Esophagus muscularis mucosa (tissue), 3 donors: ENCODE measurements at regions not wholly inside any gene's neighbourhood (a gene's known extent, or its start where the extent isn't known, plus 50 kb on each side); places are given as distances from the start of the nearest gene placed in this dataset.

Source experiments
- CTCF ChIP-seq, 3 experiments: fragments of 200-600 bp in 2 of 3; fragments of 450-650 bp in 1 of 3; sonication (generic) in 2 of 3; IDR thresholded peaks; one replicate each; pipeline ENCODE4 v1.5.1; 2017 to 2019; ENCODE audit warnings: antibody characterized with exemption in 3 of 3, mild to moderate bottlenecking in 2 of 3, moderate library complexity in 1 of 3
- POLR2A ChIP-seq: fragments of 450-650 bp; IDR thresholded peaks from one replicate; pipeline ENCODE4 v1.6.1; 2017; ENCODE audit warnings: antibody characterized with exemption, moderate library complexity, mild to moderate bottlenecking, low read depth
- POLR2AphosphoS5 ChIP-seq, 2 donors: sonication (generic); formaldehyde crosslinking; IDR thresholded peaks; one replicate each; pipeline ENCODE4 v1.6.1; 2017; ENCODE audit warnings: antibody characterized with exemption in 2 of 2

GRCh38 chr1:5554111-5554510 lies 438.1 kb downstream of the NPHP4 start:
- TF ChIP-seq CTCF (IDR thresholded peaks at IDR 0.05) (no peak), POLR2A (no peak), POLR2AphosphoS5 (IDR thresholded peaks at IDR 0.05) (no peak)
